HEK293T (cell line): ENCODE measurements at regions not wholly inside any gene's neighbourhood (a gene's known extent, or its start where the extent isn't known, plus 50 kb on each side); places are given as distances from the start of the nearest gene placed in this dataset.

ENCODE experiments used
- CTCF ChIA-PET: fragments of 350-600 bp; formaldehyde crosslinking; extraction: SDS; loops from one replicate; lab custom pipeline; 2021; ENCODE audit warnings: antibody characterized with exemption, inconsistent platforms; lab: Yijun Ruan, JAX
- POLR2A ChIA-PET: fragments of 350-600 bp; formaldehyde crosslinking; extraction: SDS; loops from one replicate; lab custom pipeline; 2020; ENCODE audit warnings: antibody characterized with exemption, inconsistent platforms; lab: Yijun Ruan, JAX
- DNase-seq: peaks from one replicate; pipeline ENCODE4 v3.0.0; 2012; ENCODE audit warnings: mixed read lengths; ENCODE audit errors: extremely low spot score
- ARNT ChIP-seq: fragments of 450-650 bp; IDR thresholded peaks from 2 replicates; pipeline ENCODE4 v1.6.1; 2017; ENCODE audit warnings: mild to moderate bottlenecking
- BHLHE40 ChIP-seq: fragments of 450-650 bp; IDR thresholded peaks from 2 replicates; pipeline ENCODE4 v1.6.1; 2016; ENCODE audit warnings: mild to moderate bottlenecking, moderate library complexity, borderline replicate concordance
- CTBP1 ChIP-seq: fragments of 450-650 bp; IDR thresholded peaks from 2 replicates; pipeline ENCODE4 v1.6.1; 2016; ENCODE audit warnings: borderline replicate concordance
- ELF4 ChIP-seq: fragments of 450-650 bp; IDR thresholded peaks from 2 replicates; pipeline ENCODE4 v1.6.1; 2017; ENCODE audit warnings: antibody characterized with exemption
- FOXA1 ChIP-seq: fragments of 450-650 bp; IDR thresholded peaks from 2 replicates; pipeline ENCODE4 v1.6.1; 2016; ENCODE audit warnings: mild to moderate bottlenecking
- FOXK2 ChIP-seq: fragments of 450-650 bp; IDR thresholded peaks from 2 replicates; pipeline ENCODE4 v1.6.1; 2016; ENCODE audit warnings: mild to moderate bottlenecking
- FOXM1 ChIP-seq: fragments of 450-650 bp; IDR thresholded peaks from 2 replicates; pipeline ENCODE4 v1.6.1; 2017; ENCODE audit warnings: mild to moderate bottlenecking, borderline replicate concordance
- HDGF ChIP-seq: fragments of 450-650 bp; IDR thresholded peaks from 2 replicates; pipeline ENCODE4 v1.6.1; 2017; ENCODE audit warnings: antibody characterized with exemption, borderline replicate concordance
- L3MBTL2 ChIP-seq: fragments of 450-650 bp; conservative IDR thresholded peaks from 2 replicates; pipeline ENCODE4 v1.6.1; 2016; ENCODE audit warnings: mild to moderate bottlenecking
- LEF1 ChIP-seq: fragments of 450-650 bp; IDR thresholded peaks from 2 replicates; pipeline ENCODE4 v1.6.1; 2017; ENCODE audit warnings: mild to moderate bottlenecking, borderline replicate concordance
- NFRKB ChIP-seq: fragments of 450-650 bp; IDR thresholded peaks from 2 replicates; pipeline ENCODE4 v1.6.1; 2016; ENCODE audit warnings: mild to moderate bottlenecking, moderate library complexity
- SP1 ChIP-seq: fragments of 450-650 bp; IDR thresholded peaks from 2 replicates; pipeline ENCODE4 v1.6.1; 2017
- SUZ12 ChIP-seq: fragments of 450-650 bp; IDR thresholded peaks from 2 replicates; pipeline ENCODE4 v1.6.1; 2016; ENCODE audit warnings: mild to moderate bottlenecking
- TARDBP ChIP-seq: fragments of 450-650 bp; IDR thresholded peaks from 2 replicates; pipeline ENCODE4 v1.6.1; 2016
- ZNF384 ChIP-seq: fragments of 450-650 bp; IDR thresholded peaks from 2 replicates; pipeline ENCODE4 v1.6.1; 2016
- TF ChIP-seq, protein P1 (sequence below): fragments of 450-650 bp; IDR thresholded peaks from 2 replicates; pipeline ENCODE4 v1.6.1; 2016

DNA sequence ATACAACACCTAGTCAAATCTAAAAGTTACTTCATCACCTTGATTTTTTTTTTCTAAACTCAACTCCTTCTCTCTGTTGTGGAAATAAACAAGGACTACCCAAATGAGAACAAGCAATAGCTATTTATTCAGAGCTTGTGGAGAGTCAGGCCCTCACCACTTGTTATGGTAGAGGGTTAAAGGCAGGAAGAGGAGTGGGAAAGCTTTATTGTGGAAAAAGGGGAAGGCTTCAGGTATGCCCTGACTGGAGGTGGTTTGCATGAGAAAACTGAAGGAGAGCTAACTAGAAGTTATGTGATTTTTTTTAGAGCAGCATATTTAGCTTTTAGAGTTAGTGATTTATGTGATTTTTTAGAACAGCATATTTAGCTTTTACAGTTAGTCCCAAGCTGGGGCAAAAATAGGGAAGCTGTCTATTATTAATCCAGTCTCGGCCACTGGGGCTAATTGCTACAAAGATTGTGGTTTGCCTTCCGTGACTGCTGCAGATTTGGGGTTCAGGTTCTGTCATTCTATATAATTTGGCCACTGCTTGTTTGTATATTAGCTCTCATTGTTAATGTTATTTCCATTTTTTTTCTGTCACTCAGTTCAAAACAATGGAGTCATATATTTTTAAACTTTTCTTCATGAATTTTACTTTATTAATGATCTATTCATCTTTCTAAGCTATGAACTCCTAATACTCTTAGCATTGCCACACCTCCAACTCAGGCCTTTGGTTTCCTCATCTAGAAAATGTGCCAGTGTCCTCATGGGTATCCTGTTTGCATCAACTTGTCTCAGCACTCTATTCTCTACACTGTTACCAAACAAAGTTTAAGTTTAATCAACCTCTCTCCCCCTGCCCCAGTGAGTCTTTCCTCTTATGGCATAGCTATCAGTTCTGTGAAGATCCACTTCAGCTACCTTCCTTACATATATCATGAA lies 713.0 kb downstream of the BRINP3 start:
- ChIA-PET CTCF (no interaction called here), POLR2A (no interaction called here)
- no peak for TF ChIP-seq NFRKB
- TF ChIP-seq, protein P1, sequence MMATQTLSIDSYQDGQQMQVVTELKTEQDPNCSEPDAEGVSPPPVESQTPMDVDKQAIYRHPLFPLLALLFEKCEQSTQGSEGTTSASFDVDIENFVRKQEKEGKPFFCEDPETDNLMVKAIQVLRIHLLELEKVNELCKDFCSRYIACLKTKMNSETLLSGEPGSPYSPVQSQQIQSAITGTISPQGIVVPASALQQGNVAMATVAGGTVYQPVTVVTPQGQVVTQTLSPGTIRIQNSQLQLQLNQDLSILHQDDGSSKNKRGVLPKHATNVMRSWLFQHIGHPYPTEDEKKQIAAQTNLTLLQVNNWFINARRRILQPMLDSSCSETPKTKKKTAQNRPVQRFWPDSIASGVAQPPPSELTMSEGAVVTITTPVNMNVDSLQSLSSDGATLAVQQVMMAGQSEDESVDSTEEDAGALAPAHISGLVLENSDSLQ: no peak
- TF ChIP-seq ELF4: no peak
- TF ChIP-seq ZNF384: no peak
- no peak for TF ChIP-seq SUZ12
- no peak for TF ChIP-seq CTBP1
- no peak for TF ChIP-seq ARNT
- TF ChIP-seq FOXM1: no peak
- no peak for TF ChIP-seq LEF1
- TF ChIP-seq BHLHE40: no peak
- no peak for TF ChIP-seq FOXK2
- no peak for TF ChIP-seq SP1
- no peak for TF ChIP-seq TARDBP
- TF ChIP-seq HDGF: no peak
- TF ChIP-seq FOXA1: no peak
- no peak for TF ChIP-seq L3MBTL2

DNA sequence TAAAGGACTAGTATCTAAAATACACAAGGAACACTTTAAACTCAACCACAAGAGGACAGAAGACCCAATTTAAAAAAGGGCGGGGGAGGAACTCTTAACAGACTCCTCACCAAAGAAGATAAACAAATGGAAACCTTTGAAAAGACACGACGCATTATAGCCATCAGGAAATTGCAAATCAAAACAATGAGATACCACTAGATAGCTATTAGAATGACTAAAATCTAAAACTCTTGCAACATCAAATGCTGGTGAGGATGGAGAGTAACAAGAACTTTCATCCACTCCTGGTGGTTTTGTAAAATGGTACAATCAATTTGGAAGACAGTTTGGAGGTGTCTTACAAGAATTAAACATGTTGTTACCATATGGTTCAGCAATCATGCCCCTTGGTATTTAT lies 708.2 kb downstream of the BRINP3 start:
- ChIA-PET CTCF (no interaction called here), POLR2A (no interaction called here)
- TF ChIP-seq FOXA1 (no peak), TARDBP (no peak), NFRKB (no peak), HDGF (no peak), ZNF384 (no peak), ARNT (no peak), L3MBTL2 (no peak)
- TF ChIP-seq, protein P1: no peak

More for the DNA sequence above, 713.0 kb downstream of the BRINP3 start:
- DNase-seq: no peak

DNA sequence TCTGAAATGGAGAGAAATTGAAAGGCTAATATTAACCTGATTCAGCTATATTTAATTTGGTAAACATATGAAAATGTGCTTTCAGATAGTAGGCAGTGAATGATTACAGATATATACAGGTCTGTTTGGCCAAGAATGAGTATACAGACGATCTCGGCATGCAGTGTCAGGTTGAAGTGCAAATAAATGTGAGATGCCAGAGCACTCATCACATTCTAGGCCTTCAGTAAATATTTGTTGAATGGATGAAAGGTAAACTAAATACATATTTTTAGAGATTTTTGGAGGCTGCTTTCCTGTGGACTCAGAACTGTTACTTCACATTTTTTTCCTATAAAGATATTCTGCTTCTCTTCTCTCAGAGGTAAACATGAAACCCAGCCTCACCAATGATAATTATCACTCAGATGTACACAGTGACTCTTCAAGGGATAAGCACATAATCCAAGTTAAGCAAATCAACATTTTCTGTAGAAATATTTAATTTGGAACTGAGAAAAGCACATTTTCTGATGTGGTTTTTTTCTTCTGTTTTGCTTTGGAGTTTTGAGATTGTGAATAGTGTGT lies 702.9 kb downstream of the BRINP3 start:
- CTCF ChIA-PET: no interaction called here
- TF ChIP-seq ELF4 (no peak), HDGF (no peak), BHLHE40 (no peak), ARNT (no peak), L3MBTL2 (no peak), LEF1 (no peak), FOXK2 (no peak), NFRKB (no peak), SP1 (no peak), SUZ12 (no peak), FOXA1 (no peak), FOXM1 (no peak), ZNF384 (no peak)
- POLR2A ChIA-PET: no interaction called here
- DNase-seq: no peak

More for the DNA sequence above, 708.2 kb downstream of the BRINP3 start:
- no peak for DNase-seq

DNA sequence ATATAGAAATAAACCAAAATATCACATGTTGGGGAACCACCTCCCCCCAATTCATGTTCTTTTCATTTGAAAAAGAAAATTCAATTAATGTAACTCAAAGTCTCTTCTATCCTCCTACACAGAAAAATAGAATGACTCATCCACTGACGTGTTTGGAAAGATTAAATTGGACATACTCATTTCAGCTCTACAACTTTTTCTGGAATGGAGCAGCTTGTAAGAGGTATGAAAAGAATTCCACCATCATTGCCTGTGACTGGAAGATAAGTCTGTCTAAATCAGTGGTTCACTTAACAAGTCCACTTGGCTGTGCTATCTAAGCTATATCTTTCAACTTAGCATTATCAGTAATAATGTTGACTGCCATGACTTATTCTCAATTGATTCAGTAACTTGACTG lies 702.3 kb downstream of the BRINP3 start:
- ChIA-PET POLR2A (no interaction called here), CTCF (no interaction called here)
- no peak for TF ChIP-seq LEF1
- no peak for TF ChIP-seq FOXM1
- TF ChIP-seq SUZ12: no peak
- no peak for TF ChIP-seq ARNT
- TF ChIP-seq, protein P1: no peak
- no peak for TF ChIP-seq TARDBP
- TF ChIP-seq HDGF: no peak
- no peak for TF ChIP-seq ZNF384
- no peak for TF ChIP-seq CTBP1
- no peak for TF ChIP-seq NFRKB
- TF ChIP-seq ELF4: no peak
- TF ChIP-seq FOXA1: no peak
- no peak for TF ChIP-seq FOXK2
- TF ChIP-seq SP1: no peak
- no peak for TF ChIP-seq BHLHE40
- no peak for DNase-seq

DNA sequence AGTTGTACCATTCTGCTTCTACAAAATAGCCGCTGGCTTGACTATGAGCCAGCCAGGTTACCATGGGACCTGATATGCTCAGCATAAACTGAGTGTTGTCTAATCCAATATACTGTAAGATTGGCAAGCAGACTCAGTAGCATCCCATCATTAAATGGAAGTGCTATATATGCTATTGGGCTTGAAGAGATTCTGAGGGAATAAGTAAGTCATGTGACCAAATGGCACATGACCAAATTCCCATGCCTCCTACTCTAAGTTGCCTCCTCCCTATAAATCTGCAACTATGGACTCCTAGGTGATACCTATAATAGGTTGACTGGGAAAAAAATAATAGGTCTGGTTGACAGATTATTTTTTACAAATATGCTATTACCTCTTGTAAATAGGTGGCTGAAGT lies 698.6 kb downstream of the BRINP3 start:
- CTCF ChIA-PET: no interaction called here
- POLR2A ChIA-PET: no interaction called here
- DNase-seq: no peak
- no peak for TF ChIP-seq NFRKB
- no peak for TF ChIP-seq ELF4
- no peak for TF ChIP-seq HDGF
- no peak for TF ChIP-seq TARDBP
- no peak for TF ChIP-seq BHLHE40
- TF ChIP-seq ARNT: no peak
- TF ChIP-seq LEF1: no peak
- no peak for TF ChIP-seq FOXM1
- no peak for TF ChIP-seq L3MBTL2
- no peak for TF ChIP-seq SUZ12
- no peak for TF ChIP-seq ZNF384
